ENCODE measurements at regions not wholly inside any gene's neighbourhood (a gene's known extent, or its start where the extent isn't known, plus 50 kb on each side); places are given as distances from the start of the nearest gene placed in this dataset.

- FAIRE-seq, result no peak
- no peak overlapping the region for H3K4me3 ChIP-seq
- no peak overlapping the region for H3K27ac ChIP-seq
- ATAC-seq, result no peak
- DNase-seq, result no peak
- WGBS, 2 donors, result 76 to 77% methylated on average over 4 of the region's 4 CpGs
- intact Hi-C loops (cut with DNase I), result no loop called here
- no peaks in the 10 kb centered on the region for H3K9me3 ChIP-seq
- no peaks in the 10 kb centered on the region for H3K4me1 ChIP-seq
- no peaks in the 10 kb centered on the region for H3K36me3 ChIP-seq
- no peaks in the 10 kb centered on the region for H3K27me3 ChIP-seq
- TF ChIP-seq, protein P1, sequence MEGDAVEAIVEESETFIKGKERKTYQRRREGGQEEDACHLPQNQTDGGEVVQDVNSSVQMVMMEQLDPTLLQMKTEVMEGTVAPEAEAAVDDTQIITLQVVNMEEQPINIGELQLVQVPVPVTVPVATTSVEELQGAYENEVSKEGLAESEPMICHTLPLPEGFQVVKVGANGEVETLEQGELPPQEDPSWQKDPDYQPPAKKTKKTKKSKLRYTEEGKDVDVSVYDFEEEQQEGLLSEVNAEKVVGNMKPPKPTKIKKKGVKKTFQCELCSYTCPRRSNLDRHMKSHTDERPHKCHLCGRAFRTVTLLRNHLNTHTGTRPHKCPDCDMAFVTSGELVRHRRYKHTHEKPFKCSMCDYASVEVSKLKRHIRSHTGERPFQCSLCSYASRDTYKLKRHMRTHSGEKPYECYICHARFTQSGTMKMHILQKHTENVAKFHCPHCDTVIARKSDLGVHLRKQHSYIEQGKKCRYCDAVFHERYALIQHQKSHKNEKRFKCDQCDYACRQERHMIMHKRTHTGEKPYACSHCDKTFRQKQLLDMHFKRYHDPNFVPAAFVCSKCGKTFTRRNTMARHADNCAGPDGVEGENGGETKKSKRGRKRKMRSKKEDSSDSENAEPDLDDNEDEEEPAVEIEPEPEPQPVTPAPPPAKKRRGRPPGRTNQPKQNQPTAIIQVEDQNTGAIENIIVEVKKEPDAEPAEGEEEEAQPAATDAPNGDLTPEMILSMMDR (IDR thresholded peaks at IDR 0.05), result no peak
These were observed 370.0 kb downstream of the PSAT1 start for GRCh38 chr9:78666818-78667414.

GRCh38 chr9:78668148-78668832 is 371.4 kb downstream of the PSAT1 start:
- intact Hi-C loops (cut with DNase I), result no loop called here
- peak in 1 of 4 donors; percentile 48 for ATAC-seq
- TF ChIP-seq, protein P1 (IDR thresholded peaks at IDR 0.05), result no peak

DNA sequence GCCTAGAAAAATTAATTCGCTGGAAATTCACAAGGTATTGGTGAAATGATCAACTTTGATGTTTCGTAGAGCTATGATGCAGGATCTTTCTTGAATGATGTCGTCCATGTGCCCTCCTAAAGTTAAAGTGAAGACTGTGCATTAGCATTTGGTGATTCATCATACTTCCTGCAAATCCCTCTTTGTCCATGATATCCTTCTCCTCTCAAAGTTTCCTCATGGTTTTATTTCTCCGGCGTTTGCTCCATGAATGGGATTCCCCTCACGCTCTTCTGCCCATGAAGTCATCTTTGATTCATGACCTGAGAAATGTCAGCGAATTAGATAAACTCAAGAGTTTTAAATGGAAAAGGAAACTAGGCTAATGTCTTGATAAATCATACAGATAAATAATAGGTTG is 372.7 kb downstream of the PSAT1 start:
- Histone ChIP-seq H3K27me3 (no peaks in the 10 kb centered on the region), H3K9me3 (no peaks in the 10 kb centered on the region), H3K4me1 (no peaks in the 10 kb centered on the region), H3K27ac (no peak overlapping the region), H3K36me3 (no peaks in the 10 kb centered on the region), H3K4me3 (no peak overlapping the region)
- intact Hi-C loops (cut with DNase I), result no loop called here
- ATAC-seq, result no peak
- DNase-seq, result no peak
- TF ChIP-seq, protein P1 (IDR thresholded peaks at IDR 0.05), result no peak
- 82 to 83% methylated on average over 7 of the region's 7 CpGs for WGBS, 2 donors
- FAIRE-seq, result no peak

More at GRCh38 chr9:78668148-78668832, 371.4 kb downstream of the PSAT1 start:
- DNase-seq (no peak), FAIRE-seq (no peak)
- WGBS, 2 donors, result 50 to 51% methylated on average over 4 of the region's 4 CpGs
- no peaks in the 10 kb centered on the region for H3K36me3 ChIP-seq
- H3K27ac ChIP-seq, result no peak overlapping the region
- H3K9me3 ChIP-seq, result no peaks in the 10 kb centered on the region
- H3K4me3 ChIP-seq, result no peak overlapping the region
- H3K4me1 ChIP-seq, result no peaks in the 10 kb centered on the region
- H3K27me3 ChIP-seq, result no peaks in the 10 kb centered on the region

DNA sequence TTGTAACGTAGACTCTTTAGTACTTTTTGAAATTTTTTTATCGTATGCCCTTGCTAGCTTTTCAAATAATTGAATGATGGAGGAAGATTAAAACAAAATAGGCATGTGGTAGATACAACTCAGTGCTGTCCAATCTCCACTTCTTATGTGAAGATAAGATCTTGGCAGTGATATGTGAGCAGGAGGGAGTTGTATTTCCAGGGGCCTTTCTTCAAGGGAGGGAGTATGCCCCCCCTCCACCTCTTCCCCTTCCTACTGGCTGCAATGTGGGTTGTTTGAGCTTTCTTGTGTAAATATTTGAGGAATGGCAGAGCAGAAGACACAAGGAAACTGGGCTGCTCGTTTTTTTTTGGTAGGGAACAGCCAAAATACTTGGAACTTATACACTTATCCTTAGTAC is 374.9 kb downstream of the PSAT1 start:
- intact Hi-C loops (cut with DNase I), result no loop called here
- H3K36me3 ChIP-seq, result no peaks in the 10 kb centered on the region
- 39 to 44% methylated on average over 3 of the region's 3 CpGs for WGBS, 2 donors
- no peaks in the 10 kb centered on the region for H3K27me3 ChIP-seq
- ATAC-seq, result no peak
- TF ChIP-seq, protein P1 (IDR thresholded peaks at IDR 0.05), result no peak
- DNase-seq, result no peak
- H3K4me3 ChIP-seq, result no peak overlapping the region
- FAIRE-seq, result no peak
- H3K9me3 ChIP-seq, result no peaks in the 10 kb centered on the region
- no peak overlapping the region for H3K27ac ChIP-seq
- H3K4me1 ChIP-seq, result no peaks in the 10 kb centered on the region

- no peak for DNase-seq
- intact Hi-C loops (cut with DNase I), result no loop called here
- Histone ChIP-seq H3K27me3 (no peaks in the 10 kb centered on the region), H3K9me3 (no peaks in the 10 kb centered on the region), H3K27ac (no peak overlapping the region), H3K36me3 (no peaks in the 10 kb centered on the region), H3K4me3 (no peak overlapping the region), H3K4me1 (no peaks in the 10 kb centered on the region)
- no peak for ATAC-seq
- WGBS, 2 donors, result 78 to 81% methylated on average over 2 of the region's 2 CpGs
- FAIRE-seq, result no peak
- TF ChIP-seq, protein P1 (IDR thresholded peaks at IDR 0.05), result no peak
These were observed 377.9 kb downstream of the PSAT1 start for GRCh38 chr9:78674874-78675273.

All from pancreas (tissue), 10 donors.